Naive B cell (primary cell): ENCODE measurements at regions not wholly inside any gene's neighbourhood (a gene's known extent, or its start where the extent isn't known, plus 50 kb on each side); places are given as distances from the start of the nearest gene placed in this dataset.
"Not testable (repeated sequence)": the region's sequence is repeated elsewhere in the genome, so short reads cannot be mapped to it uniquely, and the experiment has no call there.

ENCODE experiments used
- ATAC-seq, 2 donors: fragments of 150-1000 bp; cut with Tn5 transposase; 2 replicates each; pipeline ENCODE4 v1.10.0; 2021; ENCODE audit warnings: low read depth in 2 of 2, mild to moderate bottlenecking in 2 of 2, moderate library complexity in 2 of 2
- DNase-seq: peaks from one replicate; pipeline ENCODE4 v3.0.0; 2022
- H3K27ac Mint-ChIP-seq, 6 donors: one replicate each; pipeline ENCODE4 v1.8.0; 2020 to 2022; ENCODE audit warnings: mild to moderate bottlenecking in 6 of 6, mixed read lengths in 6 of 6, moderate library complexity in 5 of 6, inconsistent platforms in 2 of 6
- H3K27me3 Mint-ChIP-seq, 3 donors: one replicate each; pipeline ENCODE4 v1.8.0; 2021 to 2022; ENCODE audit warnings: mixed read lengths in 3 of 3, mild to moderate bottlenecking in 1 of 3
- H3K36me3 Mint-ChIP-seq, 2 donors: one replicate each; pipeline ENCODE4 v1.8.0; 2020 to 2022; ENCODE audit warnings: mixed read lengths in 2 of 2, inconsistent platforms in 1 of 2, mild to moderate bottlenecking in 1 of 2
- H3K4me1 Mint-ChIP-seq, 3 donors: one replicate each; pipeline ENCODE4 v1.8.0; 2020 to 2022; ENCODE audit warnings: mixed read lengths in 3 of 3, inconsistent platforms in 1 of 3, mild to moderate bottlenecking in 1 of 3, moderate library complexity in 1 of 3
- H3K4me3 Mint-ChIP-seq, 8 donors: one replicate each; pipeline ENCODE4 v1.8.0; 2020 to 2022; ENCODE audit warnings: mild to moderate bottlenecking in 8 of 8, mixed read lengths in 8 of 8, moderate library complexity in 8 of 8, inconsistent platforms in 2 of 8
- H3K9me3 Mint-ChIP-seq, 7 donors: one replicate each; pipeline ENCODE4 v1.8.0; 2020 to 2022; ENCODE audit warnings: mixed read lengths in 7 of 7, mild to moderate bottlenecking in 5 of 7, inconsistent platforms in 2 of 7, moderate library complexity in 1 of 7

DNA sequence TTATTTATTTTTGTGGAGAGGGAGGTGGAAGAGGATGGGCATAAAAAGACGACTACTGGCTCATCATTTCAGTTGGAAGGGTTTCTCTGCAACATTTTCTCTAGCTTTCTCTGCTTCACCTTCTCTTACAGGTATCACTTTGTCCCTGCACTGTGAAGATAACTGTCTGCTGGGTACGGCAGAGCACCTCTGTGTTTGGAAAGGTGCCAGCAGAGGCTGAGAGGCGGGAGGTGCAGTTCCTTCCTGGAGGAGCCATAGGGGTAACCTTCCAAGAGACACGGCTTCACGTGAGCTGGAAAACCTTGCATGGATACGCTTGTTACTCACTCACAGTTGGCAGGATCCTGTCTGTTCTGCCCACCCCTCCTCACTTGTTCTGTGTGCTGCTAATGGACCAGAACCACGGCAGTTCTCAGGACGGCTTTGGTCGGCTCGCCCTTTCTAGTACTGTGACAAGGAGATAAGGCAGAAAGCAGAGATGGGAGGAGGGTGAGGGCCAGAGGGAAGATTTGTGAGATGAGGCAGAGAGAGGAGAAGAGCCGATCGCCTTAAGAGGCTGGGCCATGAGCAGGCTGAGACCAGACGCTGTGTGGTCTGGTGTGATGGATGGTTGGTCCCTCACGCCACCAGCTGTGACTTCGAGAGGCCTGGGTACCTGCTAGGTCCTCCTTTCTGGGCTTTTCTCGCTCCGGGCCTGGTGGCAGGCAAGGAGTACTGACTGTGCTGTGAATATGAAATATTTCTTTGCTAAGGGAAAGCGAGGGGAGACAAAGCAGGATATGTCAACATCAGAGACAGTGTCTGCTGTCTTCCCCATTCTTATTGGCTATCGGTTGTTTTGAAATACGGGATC is 66.8 kb downstream of the MRPL57 start:
- Mint-ChIP-seq H3K4me3 (no peak overlapping the region), H3K27me3 (no peaks in the 10 kb centered on the region), H3K4me1 (no peaks in the 10 kb centered on the region), H3K36me3 (no peaks in the 10 kb centered on the region), H3K27ac (peak overlapping the region in 1 of 6 donors; percentile 57), H3K9me3 (peaks cover 0 to 3% (median 0%) of the 10 kb centered on the region in 7 donors)
- DNase-seq (no peak), ATAC-seq (no peak)

DNA sequence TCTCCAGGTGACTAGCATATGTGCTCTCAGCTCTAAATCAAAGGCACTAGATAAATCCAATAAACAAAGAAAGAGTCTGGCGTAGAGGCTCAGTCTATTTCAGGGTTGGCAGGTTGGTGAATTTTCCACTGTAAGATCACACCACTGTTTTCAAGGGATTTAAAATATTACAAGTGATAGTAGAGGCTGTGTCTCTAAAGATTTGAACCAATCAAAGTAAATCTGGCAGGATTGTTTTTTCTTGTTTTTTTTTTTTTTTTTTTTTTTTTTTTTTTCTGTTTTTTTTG is 67.4 kb downstream of the MRPL57 start:
- not testable (repeated sequence) for H3K4me1 Mint-ChIP-seq, H3K27me3 Mint-ChIP-seq, H3K27ac Mint-ChIP-seq, DNase-seq, ATAC-seq, H3K9me3 Mint-ChIP-seq, H3K36me3 Mint-ChIP-seq, H3K4me3 Mint-ChIP-seq

DNA sequence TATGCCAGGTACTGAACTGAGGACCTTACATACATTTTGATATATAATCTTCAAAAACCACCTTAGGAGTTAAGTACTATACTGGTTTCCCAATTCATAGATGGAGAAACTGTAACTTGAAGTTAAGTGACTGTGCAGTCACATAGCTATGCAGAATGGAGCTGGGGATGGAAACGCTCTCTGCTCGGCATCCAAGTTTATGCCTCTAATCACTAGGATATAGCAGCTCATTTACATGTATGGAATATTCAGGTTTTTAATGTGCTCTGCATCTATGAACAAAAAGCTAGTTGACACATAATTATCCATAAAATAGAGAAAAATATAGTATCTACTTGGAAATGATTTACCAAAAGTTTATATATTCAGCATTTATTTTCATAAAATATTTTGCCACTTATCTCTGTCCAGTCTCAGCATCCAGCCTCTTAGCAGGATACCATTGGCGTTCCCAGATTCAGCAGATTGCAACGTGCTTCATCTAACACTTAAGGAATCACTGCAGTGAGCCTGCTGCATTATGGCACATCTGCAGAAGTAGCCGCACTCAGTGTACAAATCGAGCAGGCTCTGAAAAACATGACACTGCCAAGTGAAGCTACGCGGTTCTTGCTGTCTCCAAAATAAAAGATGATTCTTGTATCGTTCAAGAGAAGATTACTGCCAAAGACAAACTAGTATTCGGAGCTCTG is 70.4 kb downstream of the MRPL57 start:
- H3K4me1 Mint-ChIP-seq: no peaks in the 10 kb centered on the region
- ATAC-seq (no peak), DNase-seq (no peak)
- H3K9me3 Mint-ChIP-seq: peaks cover 0 to 3% (median 0%) of the 10 kb centered on the region in 7 donors
- no peak overlapping the region for H3K4me3 Mint-ChIP-seq
- H3K27me3 Mint-ChIP-seq: no peaks in the 10 kb centered on the region
- H3K36me3 Mint-ChIP-seq: no peaks in the 10 kb centered on the region
- H3K27ac Mint-ChIP-seq: no peak overlapping the region

DNA sequence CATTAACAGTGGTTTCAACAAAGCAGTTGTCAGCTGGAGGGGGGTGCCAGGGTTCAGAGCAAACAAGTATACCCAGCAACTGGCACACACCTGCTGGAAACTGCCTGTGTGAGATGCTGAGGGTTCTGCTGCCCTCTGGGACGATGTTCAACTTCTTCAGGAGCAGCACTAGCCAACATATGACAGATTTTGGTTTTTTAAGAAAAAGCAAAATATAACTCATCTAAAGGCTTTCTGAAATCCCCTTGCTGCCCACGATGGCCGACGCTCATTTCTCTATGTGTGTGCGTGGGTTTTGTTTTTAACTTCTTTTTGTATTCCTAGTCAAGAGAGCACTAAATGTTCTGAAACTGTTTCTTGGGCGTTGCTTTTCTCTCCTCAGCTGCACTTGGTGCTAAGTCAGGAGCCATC is 79.9 kb downstream of the MRPL57 start:
- ATAC-seq (no peak), DNase-seq (no peak)
- peaks cover 0 to 5% (median 0%) of the 10 kb centered on the region in 3 donors for H3K27me3 Mint-ChIP-seq
- H3K36me3 Mint-ChIP-seq: no peaks in the 10 kb centered on the region
- no peak overlapping the region for H3K27ac Mint-ChIP-seq
- no peak overlapping the region for H3K4me3 Mint-ChIP-seq
- H3K9me3 Mint-ChIP-seq: no peaks in the 10 kb centered on the region
- no peaks in the 10 kb centered on the region for H3K4me1 Mint-ChIP-seq

DNA sequence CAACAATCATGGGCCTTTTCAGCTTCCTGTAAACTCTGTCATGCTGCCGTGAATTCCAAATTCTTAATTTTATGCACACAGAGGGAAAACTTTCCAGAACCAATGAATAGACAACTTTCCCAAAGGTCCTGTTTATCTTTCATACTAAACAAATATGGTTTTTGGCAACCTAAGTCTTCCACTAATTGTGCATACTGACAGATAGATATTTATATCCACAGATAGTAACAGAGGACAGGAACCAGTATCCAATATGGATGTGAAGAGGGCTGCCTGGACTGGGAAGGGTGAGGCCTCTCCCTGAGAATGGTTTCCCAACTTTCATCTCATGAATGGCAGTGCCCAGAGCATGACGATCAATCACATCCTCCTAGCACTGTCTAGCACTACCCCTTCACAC is 80.4 kb downstream of the MRPL57 start:
- no peak for DNase-seq
- Mint-ChIP-seq H3K9me3 (no peaks in the 10 kb centered on the region), H3K27me3 (peaks cover 0 to 5% (median 0%) of the 10 kb centered on the region in 3 donors), H3K4me3 (no peak overlapping the region), H3K36me3 (no peaks in the 10 kb centered on the region), H3K27ac (no peak overlapping the region), H3K4me1 (no peaks in the 10 kb centered on the region)
- ATAC-seq: no peak

DNA sequence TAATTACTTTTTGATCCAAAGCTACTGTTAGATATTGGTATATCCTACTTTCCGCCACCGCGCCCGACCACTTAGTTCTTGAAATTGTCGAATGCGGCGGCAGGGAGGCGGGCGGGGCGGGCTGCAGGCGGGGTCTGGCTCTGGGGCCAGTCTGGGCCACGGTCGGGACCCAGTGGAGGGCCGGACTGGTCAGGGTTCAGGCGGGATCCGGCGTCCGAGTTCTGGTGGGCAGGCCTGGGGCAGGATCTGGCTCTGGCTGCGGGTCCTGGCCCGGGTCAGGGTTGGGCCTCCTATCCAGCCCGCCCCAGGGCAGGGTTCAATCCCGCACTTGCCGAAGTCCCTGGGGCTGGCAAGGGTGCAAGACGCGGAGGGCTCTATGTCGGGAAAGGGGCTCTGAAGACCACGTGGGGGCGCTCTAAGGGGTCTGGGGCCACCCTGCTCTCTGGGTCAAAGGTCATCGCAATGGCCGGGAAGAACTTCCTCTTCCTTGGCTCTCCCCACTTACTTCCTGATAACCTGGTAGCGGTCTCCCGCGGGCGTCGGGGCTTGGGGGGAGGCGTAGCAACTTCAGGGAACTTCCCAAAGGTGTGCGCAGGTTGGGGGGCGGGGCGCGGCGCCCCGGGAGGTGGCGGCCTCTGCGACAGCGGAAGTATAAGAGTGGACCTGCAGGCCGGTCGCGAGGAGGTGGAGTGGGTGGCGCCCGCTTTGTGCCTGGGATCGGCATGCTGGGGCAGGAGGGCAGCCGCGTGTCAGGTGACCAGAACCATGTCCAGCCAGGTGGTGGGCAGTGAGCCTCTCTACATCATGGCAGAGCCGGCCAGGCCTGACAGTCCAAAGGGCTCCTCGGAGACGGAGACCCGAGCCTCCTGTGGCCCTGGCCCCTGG is 83.4 kb downstream of the MRPL57 start:
- DNase-seq: no peak

DNA sequence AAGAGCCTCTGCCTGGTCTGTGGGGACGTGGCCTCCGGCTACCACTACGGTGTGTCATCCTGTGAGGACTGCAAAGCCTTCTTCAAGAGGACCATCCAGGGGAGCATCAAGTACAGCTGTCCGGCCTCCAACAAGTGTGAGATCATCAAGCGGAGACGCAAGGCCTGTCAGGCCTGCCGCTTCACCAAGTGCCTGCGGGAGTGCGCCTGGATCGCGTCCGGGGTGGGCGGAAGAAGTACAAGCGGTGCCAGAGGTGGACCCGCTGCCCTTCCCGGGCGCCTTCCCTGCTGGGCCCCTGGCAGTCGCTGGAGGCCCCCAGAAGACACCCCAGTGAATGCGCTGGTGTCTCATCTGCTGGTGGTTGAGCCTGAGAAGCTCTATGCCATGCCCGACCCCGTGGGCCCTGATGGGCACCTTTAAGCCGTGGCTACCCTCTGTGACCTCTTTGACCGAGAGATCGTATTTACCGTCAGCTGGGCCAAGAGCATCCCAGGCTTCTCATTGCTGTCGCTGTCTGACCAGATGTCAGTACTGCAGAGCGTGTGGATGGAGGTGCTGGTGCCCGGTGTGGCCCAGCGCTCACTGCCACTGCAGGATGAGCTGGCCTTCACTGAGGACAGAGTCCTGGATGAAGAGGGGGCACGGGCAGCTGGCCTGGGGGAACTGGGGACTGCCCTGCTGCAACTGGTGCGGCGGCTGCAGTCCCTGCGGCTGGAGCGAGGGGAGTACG is 84.3 kb downstream of the MRPL57 start:
- DNase-seq, H3K9me3 Mint-ChIP-seq, ATAC-seq, H3K27me3 Mint-ChIP-seq, H3K36me3 Mint-ChIP-seq, H3K27ac Mint-ChIP-seq, H3K4me1 Mint-ChIP-seq, H3K4me3 Mint-ChIP-seq: not testable (repeated sequence)

More for the DNA sequence above, 83.4 kb downstream of the MRPL57 start:
- no peaks in the 10 kb centered on the region for H3K27me3 Mint-ChIP-seq
- no peaks in the 10 kb centered on the region for H3K36me3 Mint-ChIP-seq
- H3K9me3 Mint-ChIP-seq: no peaks in the 10 kb centered on the region
- no peak overlapping the region for H3K4me3 Mint-ChIP-seq
- ATAC-seq: no peak
- H3K4me1 Mint-ChIP-seq: no peaks in the 10 kb centered on the region
- no peak overlapping the region for H3K27ac Mint-ChIP-seq

DNA sequence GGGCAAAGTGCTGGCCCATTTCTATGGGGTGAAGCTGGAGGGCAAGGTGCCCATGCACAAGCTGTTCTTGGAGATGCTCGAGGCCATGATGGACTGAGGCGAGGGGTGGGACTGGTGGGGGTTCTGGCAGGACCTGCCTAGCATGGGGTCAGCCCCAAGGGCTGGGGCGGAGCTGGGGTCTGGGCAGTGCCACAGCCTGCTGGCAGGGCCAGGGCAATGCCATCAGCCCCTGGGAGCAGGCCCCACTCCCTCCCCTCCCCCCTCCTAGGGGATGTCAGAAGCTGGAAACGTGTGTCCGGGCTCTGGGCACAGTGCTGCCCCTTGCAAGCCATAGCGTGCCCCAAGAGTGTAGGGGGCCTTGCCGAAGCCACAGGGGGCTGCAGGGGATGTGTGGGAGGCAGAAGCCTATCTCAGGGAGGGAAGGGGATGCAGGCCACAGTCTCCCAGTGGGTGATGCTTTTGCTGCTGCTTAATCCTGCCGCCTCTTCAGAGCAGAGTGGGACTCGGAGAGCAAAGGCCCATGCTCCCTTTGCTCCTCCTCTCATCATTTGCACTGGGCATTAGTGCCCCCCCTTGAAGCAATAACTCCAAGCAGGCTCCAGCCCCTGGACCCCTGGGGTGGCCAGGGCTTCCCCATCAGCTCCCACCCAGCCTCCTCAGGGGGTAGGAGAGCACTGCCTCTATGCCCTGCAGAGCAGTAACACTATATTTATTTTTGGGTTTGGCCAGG is 85.2 kb downstream of the MRPL57 start:
- H3K9me3 Mint-ChIP-seq, DNase-seq, H3K36me3 Mint-ChIP-seq, ATAC-seq, H3K27me3 Mint-ChIP-seq, H3K4me1 Mint-ChIP-seq: not testable (repeated sequence)
- Mint-ChIP-seq H3K27ac (peak overlapping the region in 1 of 6 donors; percentile 66), H3K4me3 (peak overlapping the region in 1 of 8 donors; percentile 47)

DNA sequence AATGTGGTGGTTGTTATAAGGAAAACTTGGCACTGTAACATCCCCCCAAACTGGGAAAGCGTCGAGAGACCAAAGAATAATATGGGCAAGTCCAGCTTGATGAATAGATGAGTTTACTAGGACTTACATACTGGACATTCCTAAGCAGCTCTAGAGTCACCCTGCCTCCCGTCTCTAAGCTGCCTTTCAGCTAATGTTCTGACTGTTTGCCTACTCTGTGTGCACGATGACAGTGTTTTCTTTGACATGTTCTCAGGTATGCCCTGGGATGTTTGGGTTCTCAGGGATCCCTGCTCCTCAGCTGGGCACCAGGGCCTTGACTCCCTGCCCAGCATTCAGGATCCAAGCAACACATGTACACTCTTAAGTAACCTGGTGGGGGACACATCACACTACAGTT is 87.5 kb downstream of the MRPL57 start:
- not testable (repeated sequence) for H3K4me3 Mint-ChIP-seq, DNase-seq, ATAC-seq, H3K4me1 Mint-ChIP-seq, H3K27me3 Mint-ChIP-seq, H3K36me3 Mint-ChIP-seq, H3K9me3 Mint-ChIP-seq
- peak overlapping the region in 1 of 6 donors; percentile 81 for H3K27ac Mint-ChIP-seq

DNA sequence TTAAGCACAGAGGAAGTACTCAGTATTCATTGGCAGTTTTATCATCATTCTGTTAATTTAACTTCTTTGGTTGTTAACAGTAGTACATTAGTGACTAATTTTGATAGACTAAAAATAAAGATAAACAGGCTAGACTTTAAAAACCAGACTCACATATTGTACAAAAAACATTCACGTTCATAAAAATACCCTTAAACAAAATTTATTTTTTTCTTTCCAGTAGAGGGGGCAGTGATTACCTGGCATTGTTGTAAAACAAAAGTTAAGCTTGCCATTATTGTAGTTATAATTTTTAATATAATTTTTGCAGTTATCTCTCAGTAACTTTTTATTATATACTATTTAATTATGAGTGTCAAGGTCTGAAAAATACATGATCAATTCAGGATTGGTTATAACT is 92.0 kb downstream of the MRPL57 start:
- H3K27me3 Mint-ChIP-seq, H3K27ac Mint-ChIP-seq, DNase-seq, H3K4me1 Mint-ChIP-seq, H3K4me3 Mint-ChIP-seq, H3K36me3 Mint-ChIP-seq, H3K9me3 Mint-ChIP-seq, ATAC-seq: not testable (repeated sequence)

DNA sequence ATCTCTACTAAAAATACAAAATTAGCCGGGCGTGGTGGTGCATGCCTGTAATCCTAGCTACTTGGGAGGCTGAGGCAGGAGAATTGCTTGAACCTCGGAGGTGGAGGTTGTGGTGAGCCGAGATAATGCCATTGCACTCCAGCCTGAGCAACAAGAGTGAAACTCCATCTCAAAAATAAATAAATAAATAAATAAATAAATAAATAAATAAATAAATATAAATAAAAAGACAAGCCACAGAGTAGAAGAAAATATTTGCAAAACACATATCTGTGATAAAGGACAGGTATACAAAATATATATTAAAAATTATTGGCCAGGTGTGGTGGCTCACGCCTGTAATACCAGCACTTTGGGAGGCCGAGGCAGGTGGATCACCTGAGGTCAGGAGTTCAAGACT is 96.0 kb downstream of the MRPL57 start:
- H3K27ac Mint-ChIP-seq, H3K27me3 Mint-ChIP-seq, DNase-seq, H3K4me3 Mint-ChIP-seq, H3K36me3 Mint-ChIP-seq, H3K4me1 Mint-ChIP-seq, H3K9me3 Mint-ChIP-seq, ATAC-seq: not testable (repeated sequence)

DNA sequence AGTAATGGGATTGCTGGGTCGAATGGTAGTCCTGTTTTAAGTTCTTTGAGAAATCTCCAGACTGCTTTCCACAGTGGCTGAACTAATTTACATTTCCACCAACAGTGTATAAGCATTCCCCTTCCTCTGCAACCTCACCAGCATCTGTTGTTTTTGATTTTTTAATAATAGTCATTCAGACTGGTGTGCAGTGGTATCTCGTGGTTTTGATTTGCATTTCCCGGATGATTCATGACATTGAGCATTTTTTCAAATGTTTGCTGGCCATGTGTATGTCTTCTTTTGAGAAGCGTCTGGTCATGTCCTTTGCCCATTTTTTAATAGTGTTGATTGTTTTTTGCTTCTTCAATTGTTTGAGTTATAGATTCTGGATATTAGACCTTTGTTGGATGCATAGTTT is 98.0 kb downstream of the MRPL57 start:
- H3K36me3 Mint-ChIP-seq, H3K4me3 Mint-ChIP-seq, H3K27me3 Mint-ChIP-seq, H3K27ac Mint-ChIP-seq, ATAC-seq, H3K9me3 Mint-ChIP-seq, H3K4me1 Mint-ChIP-seq, DNase-seq: not testable (repeated sequence)

DNA sequence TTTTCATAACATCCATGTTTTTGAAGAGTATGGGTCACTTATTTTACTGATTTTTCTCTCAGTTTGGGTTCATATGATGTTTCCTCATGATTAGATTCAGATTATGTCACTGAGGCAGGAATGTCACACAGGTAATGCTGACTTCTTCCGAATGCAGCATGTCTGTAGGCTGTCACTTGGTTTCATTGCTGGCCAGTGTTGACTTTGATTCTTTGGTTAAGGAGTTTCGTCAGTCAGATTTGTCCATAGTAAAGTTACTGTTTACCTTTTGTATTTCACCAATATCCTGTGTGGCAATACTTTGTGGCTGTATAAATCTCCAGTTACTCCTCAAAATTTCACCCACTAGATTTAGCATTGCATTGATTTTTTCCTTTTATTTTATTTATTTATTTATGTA is 105.6 kb downstream of the MRPL57 start:
- Mint-ChIP-seq H3K4me1 (no peaks in the 10 kb centered on the region), H3K27ac (no peak overlapping the region), H3K36me3 (no peaks in the 10 kb centered on the region), H3K27me3 (peaks cover 0 to 24% (median 0%) of the 10 kb centered on the region in 3 donors), H3K9me3 (peaks cover 0 to 3% (median 0%) of the 10 kb centered on the region in 7 donors), H3K4me3 (no peak overlapping the region)
- no peak for ATAC-seq
- no peak for DNase-seq
